ENCODE measurements at regions not wholly inside any gene's neighbourhood (a gene's known extent, or its start where the extent isn't known, plus 50 kb on each side); places are given as distances from the start of the nearest gene placed in this dataset.

GRCh38 chr3:13130464-13131193 is 57.4 kb upstream of the IQSEC1 start:
- Histone ChIP-seq H3K36me3 (no peaks in the 10 kb centered on the region), H3K4me1 (no peaks in the 10 kb centered on the region), H3K4me3 (no peak overlapping the region), H3K27ac (no peak overlapping the region), H3K9me3 (no peaks in the 10 kb centered on the region), H3K27me3 (no peaks in the 10 kb centered on the region)
- intact Hi-C loops (cut with DNase I) = no loop called here
- no peak for DNase-seq
- no peak for TF ChIP-seq CTCF (IDR thresholded peaks at IDR 0.05)
- no peak for ATAC-seq

GRCh38 chr3:13125092-13126015 is 52.1 kb upstream of the IQSEC1 start:
- ATAC-seq (no peak), DNase-seq (peak; percentile 51)
- H3K27me3 ChIP-seq = no peaks in the 10 kb centered on the region
- no peaks in the 10 kb centered on the region for H3K9me3 ChIP-seq
- H3K4me1 ChIP-seq = no peaks in the 10 kb centered on the region
- intact Hi-C loops (cut with DNase I) = no loop called here
- no peak for TF ChIP-seq CTCF (IDR thresholded peaks at IDR 0.05)
- no peak overlapping the region for H3K4me3 ChIP-seq
- no peak overlapping the region for H3K27ac ChIP-seq
- no peaks in the 10 kb centered on the region for H3K36me3 ChIP-seq

- no peak for TF ChIP-seq CTCF (IDR thresholded peaks at IDR 0.05)
These were observed 51.4 kb upstream of the IQSEC1 start for GRCh38 chr3:13124631-13125030.

GRCh38 chr3:13123765-13124164 is 50.5 kb upstream of the IQSEC1 start:
- ATAC-seq = no peak
- H3K4me3 ChIP-seq = no peak overlapping the region
- H3K4me1 ChIP-seq = no peaks in the 10 kb centered on the region
- H3K9me3 ChIP-seq = no peaks in the 10 kb centered on the region
- no peaks in the 10 kb centered on the region for H3K27me3 ChIP-seq
- H3K36me3 ChIP-seq = no peaks in the 10 kb centered on the region
- no peak for TF ChIP-seq CTCF (IDR thresholded peaks at IDR 0.05)
- DNase-seq = no peak
- H3K27ac ChIP-seq = no peak overlapping the region
- intact Hi-C loops (cut with DNase I) = no loop called here

More at GRCh38 chr3:13124631-13125030, 51.4 kb upstream of the IQSEC1 start:
- Histone ChIP-seq H3K9me3 (no peaks in the 10 kb centered on the region), H3K27me3 (no peaks in the 10 kb centered on the region), H3K4me3 (no peak overlapping the region), H3K4me1 (no peaks in the 10 kb centered on the region), H3K36me3 (no peaks in the 10 kb centered on the region), H3K27ac (no peak overlapping the region)
- ATAC-seq (no peak), DNase-seq (peak; percentile 40)
- intact Hi-C loops (cut with DNase I) = no loop called here

GRCh38 chr3:13123013-13123654 is 49.9 kb upstream of the IQSEC1 start:
- no peak for TF ChIP-seq CTCF (IDR thresholded peaks at IDR 0.05)
- no peaks in the 10 kb centered on the region for H3K4me1 ChIP-seq
- peak; percentile 53 for DNase-seq
- H3K9me3 ChIP-seq = no peaks in the 10 kb centered on the region
- no peaks in the 10 kb centered on the region for H3K36me3 ChIP-seq
- intact Hi-C loops (cut with DNase I) = no loop called here
- no peak overlapping the region for H3K4me3 ChIP-seq
- no peaks in the 10 kb centered on the region for H3K27me3 ChIP-seq
- no peak overlapping the region for H3K27ac ChIP-seq
- ATAC-seq = no peak
